HG02938 (cell line): ENCODE measurements at regions not wholly inside any gene's neighbourhood (a gene's known extent, or its start where the extent isn't known, plus 50 kb on each side); places are given as distances from the start of the nearest gene placed in this dataset.

Experiments used
- ATAC-seq: cut with Tn5 transposase; IDR thresholded peaks from one replicate; pipeline ENCODE4 v1.9.1; 2021; ENCODE audit warnings: mild to moderate bottlenecking, moderate library complexity; ENCODE audit not compliant: unreplicated experiment

DNA sequence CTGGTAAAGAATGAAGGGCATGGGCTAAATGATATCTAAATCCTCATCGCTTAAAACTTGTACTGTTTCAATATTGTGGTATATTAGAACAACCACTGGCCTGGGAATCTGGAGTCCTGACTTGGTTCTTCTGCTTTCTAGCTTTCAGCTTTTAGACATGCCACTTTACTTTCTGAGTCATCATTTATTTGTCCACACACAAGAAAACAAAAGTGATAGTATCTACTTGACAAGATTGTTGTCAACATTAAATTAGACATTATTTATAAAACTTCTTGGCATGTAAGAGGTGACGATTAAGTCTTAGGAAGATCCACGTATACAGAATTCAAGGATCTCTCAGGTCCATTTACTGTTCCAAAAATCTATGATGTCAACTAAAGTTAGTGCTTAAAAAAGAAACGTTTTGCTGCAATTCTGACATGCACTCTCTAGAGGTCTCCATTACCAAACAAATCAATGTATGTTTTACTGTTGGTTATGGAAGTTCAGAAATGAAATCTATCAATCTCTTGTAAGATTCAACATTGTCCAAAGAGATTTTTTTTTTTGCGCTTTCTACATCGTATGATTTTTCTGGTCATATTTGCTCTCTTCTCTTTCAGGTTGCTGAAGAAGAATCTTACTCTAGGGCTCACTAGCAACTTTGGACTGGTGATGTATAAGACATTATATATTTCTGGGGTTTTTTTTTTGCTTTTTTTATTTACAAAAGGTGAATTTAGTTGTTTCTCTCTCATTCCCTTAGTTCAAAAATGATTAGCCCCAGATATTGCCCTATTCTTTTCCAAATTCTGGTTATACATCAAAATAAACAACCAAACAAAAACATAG, 53.6 kb upstream of the DYNC1I1 start:
- no peak for ATAC-seq

DNA sequence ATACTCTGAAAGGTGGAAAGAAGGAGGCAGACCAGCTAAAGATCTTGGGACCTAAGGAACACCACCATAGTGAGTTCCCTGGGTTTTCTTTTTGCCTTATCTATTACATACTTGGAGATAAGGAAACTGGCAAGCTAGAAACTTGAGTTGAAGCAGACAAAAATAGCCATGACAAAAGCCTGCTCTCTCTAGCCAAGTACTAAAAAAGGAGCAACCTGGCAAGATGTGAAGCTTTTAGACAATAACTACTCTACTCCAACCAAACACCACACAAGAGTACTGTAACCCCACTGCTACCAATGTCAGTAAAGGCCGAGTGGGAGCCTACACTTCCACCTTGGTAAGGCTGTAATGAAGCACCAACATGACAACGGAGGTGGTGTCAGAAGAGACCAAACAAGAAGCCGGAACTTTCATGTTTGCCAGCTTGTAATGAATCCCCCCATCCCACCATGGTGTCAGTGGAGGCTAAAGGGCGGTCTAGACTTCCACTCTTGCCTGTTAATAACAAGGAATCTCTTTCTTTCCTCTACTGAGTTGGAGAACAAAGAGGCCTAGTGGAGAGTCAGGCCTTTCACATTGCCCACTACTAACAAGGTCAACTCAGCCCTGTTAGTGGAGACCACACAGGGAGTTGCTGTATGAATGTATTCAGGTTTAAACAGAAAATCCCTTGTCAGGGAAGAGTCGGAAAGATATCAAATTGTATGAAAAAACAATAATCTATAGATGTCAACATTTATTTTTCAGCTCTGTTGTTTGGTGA, 55.8 kb upstream of the DYNC1I1 start:
- no peak for ATAC-seq

- ATAC-seq, result peak; percentile 95
These were observed 57.1 kb upstream of the DYNC1I1 start for GRCh38 chr7:95715274-95715673.

- ATAC-seq, result no peak
These were observed 61.6 kb upstream of the DYNC1I1 start for GRCh38 chr7:95710711-95711110.

- no peak for ATAC-seq
These were observed 71.4 kb upstream of the DYNC1I1 start for GRCh38 chr7:95700917-95701316.

DNA sequence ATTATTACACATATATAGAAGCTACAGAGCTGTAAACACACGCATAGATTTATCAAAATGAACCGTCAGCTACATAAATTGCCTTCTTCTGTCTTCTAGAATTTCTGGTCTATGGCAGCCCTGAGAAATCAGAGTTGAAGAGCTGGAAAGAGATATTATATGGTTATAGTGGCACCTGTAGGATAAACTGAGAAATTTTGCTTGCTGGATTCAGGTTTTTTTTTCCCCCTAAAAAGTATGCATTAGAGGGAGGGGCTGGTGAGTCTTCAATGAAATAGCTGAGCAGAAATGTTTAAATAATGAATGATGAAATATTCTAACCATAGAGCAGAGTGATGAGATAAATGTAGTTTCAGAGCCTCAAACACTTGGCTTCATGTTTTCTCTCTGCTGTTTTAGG, 78.0 kb upstream of the DYNC1I1 start:
- no peak for ATAC-seq

- no peak for ATAC-seq
These were observed 78.6 kb upstream of the DYNC1I1 start for GRCh38 chr7:95693551-95694333.

DNA sequence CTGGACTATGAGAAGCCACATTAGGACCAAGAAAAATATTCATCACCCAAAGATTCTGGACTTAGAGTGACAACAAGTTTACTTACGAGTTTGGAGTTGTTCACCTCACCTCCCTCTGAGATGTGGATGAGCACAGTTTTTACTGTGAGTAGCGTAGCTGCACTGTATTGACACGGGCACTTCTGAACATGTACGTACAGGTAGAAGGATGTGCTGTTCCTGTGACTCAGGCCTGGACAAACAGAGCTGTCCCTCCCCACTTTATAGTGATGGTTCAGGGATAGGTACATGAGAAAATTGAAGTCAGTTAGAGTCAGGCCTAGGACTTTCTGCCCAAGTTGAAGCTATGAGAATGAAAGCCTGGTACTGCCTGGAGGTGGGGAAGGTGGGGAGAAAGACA, 80.9 kb upstream of the DYNC1I1 start:
- ATAC-seq, result no peak

DNA sequence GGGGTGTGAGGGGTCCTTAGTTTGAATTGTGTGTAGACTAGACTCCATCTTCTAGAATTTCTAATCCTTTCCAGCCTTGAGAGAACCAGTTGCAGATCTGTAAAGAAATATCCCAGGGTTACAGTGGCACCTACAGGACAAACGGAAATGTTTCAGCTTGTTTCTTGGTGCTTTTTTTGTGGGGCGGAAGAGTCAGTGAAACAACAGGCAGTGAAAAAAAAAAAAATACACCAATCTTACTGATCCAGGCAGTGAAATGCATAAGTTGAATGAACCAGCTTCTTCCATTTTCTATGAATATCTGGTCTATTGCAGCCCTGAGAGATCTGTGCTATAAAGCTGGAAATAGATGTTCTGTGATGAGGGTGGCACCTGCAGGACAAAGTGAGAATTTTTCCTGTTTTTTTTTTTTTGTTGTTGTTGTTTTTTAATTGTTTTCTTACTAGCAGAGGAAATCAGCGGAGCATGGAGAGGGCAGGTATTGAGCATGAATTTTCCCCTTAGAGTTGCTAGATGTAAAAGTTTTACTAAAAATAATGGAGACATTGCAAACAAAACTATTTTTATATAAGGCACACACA, 81.9 kb upstream of the DYNC1I1 start:
- peak; percentile 83 for ATAC-seq

DNA sequence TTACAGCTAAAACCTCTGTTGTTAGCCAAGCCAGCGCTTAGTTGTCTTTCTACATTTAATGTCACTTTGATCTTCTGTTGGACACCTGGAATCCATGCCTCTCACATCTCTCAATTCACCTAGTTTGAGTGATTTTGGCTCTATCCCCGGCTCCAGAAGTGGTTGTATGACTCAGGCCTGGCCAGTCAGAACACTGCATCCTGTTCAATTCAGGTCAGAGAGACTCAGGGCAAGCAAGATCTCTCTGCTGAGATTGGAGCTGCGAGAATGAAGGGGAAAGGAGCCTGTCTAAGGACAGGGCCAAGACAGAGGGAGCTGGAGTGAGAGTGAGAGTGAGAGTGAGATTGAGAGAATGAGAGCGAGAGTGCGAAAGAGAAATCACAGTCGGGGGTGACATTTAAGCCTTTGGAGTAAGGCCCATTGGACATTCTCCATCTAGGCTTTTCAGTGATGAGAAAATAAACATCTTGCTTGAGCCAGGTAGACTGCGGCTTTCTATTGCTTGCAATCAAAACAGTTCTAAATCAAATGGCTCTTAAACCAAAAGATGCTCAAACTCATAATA, 83.3 kb upstream of the DYNC1I1 start:
- no peak for ATAC-seq

DNA sequence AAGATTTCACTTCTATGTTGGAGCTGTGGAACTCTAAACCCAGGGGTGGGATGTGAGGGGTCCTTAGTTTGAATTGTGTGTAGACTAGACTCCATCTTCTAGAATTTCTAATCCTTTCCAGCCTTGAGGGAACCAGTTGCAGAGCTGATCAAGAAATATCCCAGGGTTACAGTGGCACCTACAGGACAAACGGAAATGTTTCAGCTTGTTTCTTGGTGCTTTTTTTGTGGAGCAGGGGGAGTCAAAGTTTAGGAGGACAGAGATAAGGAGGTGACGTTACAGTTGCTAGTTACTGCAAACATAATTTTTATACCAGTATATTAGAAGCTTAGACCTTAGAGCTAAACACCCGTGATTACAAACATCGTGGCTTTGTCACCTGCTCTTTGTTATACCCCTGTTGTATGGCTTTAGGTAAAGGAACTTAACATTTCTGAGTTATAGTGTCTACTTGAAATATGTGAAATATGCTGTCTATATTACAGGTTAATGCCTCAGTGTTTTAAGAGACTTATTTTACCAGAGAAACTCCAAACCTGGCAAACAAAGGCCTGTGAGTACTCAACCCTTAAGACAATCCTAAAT, 84.5 kb upstream of the DYNC1I1 start:
- ATAC-seq, result no peak

- ATAC-seq, result no peak
These were observed 86.2 kb upstream of the DYNC1I1 start for GRCh38 chr7:95686109-95686508.

- no peak for ATAC-seq
These were observed 87.8 kb upstream of the DYNC1I1 start for GRCh38 chr7:95684505-95684904.

- ATAC-seq, result no peak
These were observed 87.7 kb upstream of the PDK4 start for GRCh38 chr7:95684037-95684436.

DNA sequence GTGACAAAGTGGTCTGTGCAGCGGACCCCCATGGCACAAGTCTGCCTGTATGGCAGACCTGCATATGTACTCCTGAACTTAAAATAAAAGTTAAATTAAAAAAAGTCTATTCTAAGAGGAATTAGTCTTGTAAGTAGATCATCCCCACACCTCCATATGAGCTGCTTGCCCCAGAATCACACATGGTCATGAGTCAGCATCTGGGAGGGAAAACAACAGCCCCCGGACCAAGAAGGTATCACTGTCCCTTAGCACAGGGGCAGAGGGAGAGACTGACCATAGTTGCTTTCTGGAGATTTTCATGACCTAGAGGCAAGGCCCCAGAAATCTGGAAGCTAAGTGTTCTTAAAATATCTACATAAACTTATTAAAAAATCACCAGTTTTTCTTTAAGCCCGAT, 86.6 kb upstream of the PDK4 start:
- no peak for ATAC-seq

- ATAC-seq, result no peak
These were observed 80.4 kb upstream of the PDK4 start for GRCh38 chr7:95676691-95677090.

GRCh38 chr7:95675632-95676031, 79.3 kb upstream of the PDK4 start:
- no peak for ATAC-seq

- ATAC-seq, result no peak
These were observed 78.7 kb upstream of the PDK4 start for GRCh38 chr7:95675016-95675415.

DNA sequence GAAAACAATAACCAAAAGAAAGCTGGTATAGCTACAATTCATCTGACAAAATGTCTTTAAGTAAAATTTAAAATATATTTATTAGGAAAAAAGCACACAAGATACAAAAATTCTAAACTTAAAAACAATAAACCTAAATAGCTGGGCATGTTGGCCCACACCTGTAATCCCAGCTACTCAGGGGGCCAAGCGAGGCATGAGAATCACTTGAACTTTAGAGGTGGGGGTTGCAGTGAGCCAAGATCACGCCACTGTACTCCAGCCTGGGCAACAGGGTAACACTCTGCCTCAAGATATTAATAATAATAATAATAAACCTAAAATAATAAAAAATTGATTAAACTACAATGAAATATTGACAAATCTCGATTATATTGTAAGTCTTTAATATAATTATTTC, 77.8 kb upstream of the PDK4 start:
- no peak for ATAC-seq

GRCh38 chr7:95672434-95672833, 76.1 kb upstream of the PDK4 start:
- no peak for ATAC-seq
